OCI-LY7 (cell line): ENCODE measurements at regions not wholly inside any gene's neighbourhood (a gene's known extent, or its start where the extent isn't known, plus 50 kb on each side); places are given as distances from the start of the nearest gene placed in this dataset.

Source experiments
- EZH2phosphoT487 ChIP-seq: fragments of 200-600 bp; sonication (generic); IDR thresholded peaks from 2 replicates; pipeline ENCODE4 v1.6.1; 2018; ENCODE audit warnings: low read depth, borderline replicate concordance, mild to moderate bottlenecking, mixed run types, antibody characterized with exemption, low read length, moderate library complexity, mixed read lengths
- TF ChIP-seq, protein P1 (sequence below): fragments of 200-600 bp; sonication (generic); conservative IDR thresholded peaks from 2 replicates; pipeline ENCODE4 v1.5.1; 2014; ENCODE audit warnings: mild to moderate bottlenecking, antibody characterized with exemption, low read length, moderate library complexity, mixed read lengths

- TF ChIP-seq, protein P1, sequence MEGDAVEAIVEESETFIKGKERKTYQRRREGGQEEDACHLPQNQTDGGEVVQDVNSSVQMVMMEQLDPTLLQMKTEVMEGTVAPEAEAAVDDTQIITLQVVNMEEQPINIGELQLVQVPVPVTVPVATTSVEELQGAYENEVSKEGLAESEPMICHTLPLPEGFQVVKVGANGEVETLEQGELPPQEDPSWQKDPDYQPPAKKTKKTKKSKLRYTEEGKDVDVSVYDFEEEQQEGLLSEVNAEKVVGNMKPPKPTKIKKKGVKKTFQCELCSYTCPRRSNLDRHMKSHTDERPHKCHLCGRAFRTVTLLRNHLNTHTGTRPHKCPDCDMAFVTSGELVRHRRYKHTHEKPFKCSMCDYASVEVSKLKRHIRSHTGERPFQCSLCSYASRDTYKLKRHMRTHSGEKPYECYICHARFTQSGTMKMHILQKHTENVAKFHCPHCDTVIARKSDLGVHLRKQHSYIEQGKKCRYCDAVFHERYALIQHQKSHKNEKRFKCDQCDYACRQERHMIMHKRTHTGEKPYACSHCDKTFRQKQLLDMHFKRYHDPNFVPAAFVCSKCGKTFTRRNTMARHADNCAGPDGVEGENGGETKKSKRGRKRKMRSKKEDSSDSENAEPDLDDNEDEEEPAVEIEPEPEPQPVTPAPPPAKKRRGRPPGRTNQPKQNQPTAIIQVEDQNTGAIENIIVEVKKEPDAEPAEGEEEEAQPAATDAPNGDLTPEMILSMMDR, result no peak
- no peak for TF ChIP-seq EZH2phosphoT487
These were observed 91.5 kb upstream of the NLRP1 start for GRCh38 chr17:5675625-5676421.
